Germinal center (tissue), 1 donor: ENCODE measurements at regions not wholly inside any gene's neighbourhood (a gene's known extent, or its start where the extent isn't known, plus 50 kb on each side); places are given as distances from the start of the nearest gene placed in this dataset.

ENCODE experiments used
- DNase-seq: peaks from one replicate; pipeline ENCODE4 v3.0.0; 2012; ENCODE audit warnings: mixed read lengths, low spot score

GRCh38 chr1:10848109-10848684 lies 51.8 kb upstream of the CASZ1 start:
- no peak for DNase-seq

GRCh38 chr1:10850026-10850425 lies 53.6 kb upstream of the CASZ1 start:
- DNase-seq, result no peak

GRCh38 chr1:10851024-10852013 lies 54.9 kb upstream of the CASZ1 start:
- DNase-seq, result no peak

GRCh38 chr1:10852018-10852417 lies 55.6 kb upstream of the CASZ1 start:
- DNase-seq, result no peak

GRCh38 chr1:10852486-10852885 lies 56.0 kb upstream of the CASZ1 start:
- DNase-seq, result no peak

GRCh38 chr1:10852998-10853520 lies 56.6 kb upstream of the CASZ1 start:
- DNase-seq, result no peak

GRCh38 chr1:10853701-10854100 lies 57.3 kb upstream of the CASZ1 start:
- no peak for DNase-seq

GRCh38 chr1:10854856-10855459 lies 58.5 kb upstream of the CASZ1 start:
- no peak for DNase-seq

- DNase-seq, result no peak
Observed at GRCh38 chr1:10856176-10856683, 59.8 kb upstream of the CASZ1 start.

GRCh38 chr1:10856863-10857598 lies 60.6 kb upstream of the CASZ1 start:
- no peak for DNase-seq

- DNase-seq, result no peak
Observed at GRCh38 chr1:10857687-10858086, 61.2 kb upstream of the CASZ1 start.

- DNase-seq, result no peak
Observed at GRCh38 chr1:10860218-10860617, 63.8 kb upstream of the CASZ1 start.

GRCh38 chr1:10860682-10861081 lies 64.2 kb upstream of the CASZ1 start:
- DNase-seq, result no peak

GRCh38 chr1:10861822-10862221 lies 65.4 kb upstream of the CASZ1 start:
- no peak for DNase-seq

- DNase-seq, result no peak
Observed at GRCh38 chr1:10862743-10863335, 66.4 kb upstream of the CASZ1 start.

GRCh38 chr1:10863886-10864285 lies 67.4 kb upstream of the CASZ1 start:
- no peak for DNase-seq

GRCh38 chr1:10864776-10865175 lies 68.3 kb upstream of the CASZ1 start:
- no peak for DNase-seq

GRCh38 chr1:10865518-10866320 lies 69.3 kb upstream of the CASZ1 start:
- no peak for DNase-seq

GRCh38 chr1:10866321-10867093 lies 70.1 kb upstream of the CASZ1 start:
- DNase-seq, result no peak
